Natural killer cell (primary cell): ENCODE measurements at regions not wholly inside any gene's neighbourhood (a gene's known extent, or its start where the extent isn't known, plus 50 kb on each side); places are given as distances from the start of the nearest gene placed in this dataset.

Experiments used
- ATAC-seq, 3 donors: fragments of 150-1000 bp in 2 of 3; fragments of 200-7000 bp in 1 of 3; cut with Tn5 transposase; 1 replicate in 1 of 3; 2 replicates in 2 of 3; pipeline ENCODE4 v1.10.0; 2021; ENCODE audit warnings: mild to moderate bottlenecking in 2 of 3, moderate library complexity in 2 of 3
- DNase-seq, 2 donors: peaks; one replicate each; pipeline versions ENCODE4 v3.0.0 to v3.0.0-alpha.2; 2013 to 2021; ENCODE audit warnings: mixed read lengths in 1 of 2
- H3K27ac ChIP-seq: one replicate; pipeline ENCODE4 v1.5.1; 2013; ENCODE audit warnings: mild to moderate bottlenecking, low read length
- H3K27me3 ChIP-seq: one replicate; pipeline ENCODE4 v1.6.1; 2013; ENCODE audit warnings: low read length; ENCODE audit not compliant: control insufficient read depth, insufficient read depth
- H3K36me3 ChIP-seq: one replicate; pipeline ENCODE4 v1.6.1; 2013; ENCODE audit warnings: low read length; ENCODE audit not compliant: control insufficient read depth, insufficient read depth
- H3K4me1 ChIP-seq: one replicate; pipeline ENCODE4 v1.6.1; 2013; ENCODE audit warnings: low read length; ENCODE audit not compliant: control insufficient read depth, insufficient read depth
- H3K4me3 ChIP-seq: one replicate; pipeline ENCODE4 v1.5.1; 2013; ENCODE audit warnings: low read length
- H3K9me3 ChIP-seq: one replicate; pipeline ENCODE4 v1.6.1; 2013; ENCODE audit warnings: low read length; ENCODE audit not compliant: control insufficient read depth, insufficient read depth
- H3K27ac Mint-ChIP-seq, 2 donors: one replicate each; pipeline ENCODE4 v1.8.0; 2022; ENCODE audit warnings: mild to moderate bottlenecking in 2 of 2, mixed read lengths in 2 of 2, moderate library complexity in 1 of 2
- H3K27me3 Mint-ChIP-seq, 2 donors: one replicate each; pipeline ENCODE4 v1.8.0; 2022; ENCODE audit warnings: low read depth in 2 of 2, mixed read lengths in 2 of 2
- H3K36me3 Mint-ChIP-seq: one replicate; pipeline ENCODE4 v1.8.0; 2022; ENCODE audit warnings: mixed read lengths
- H3K4me1 Mint-ChIP-seq, 2 donors: one replicate each; pipeline ENCODE4 v1.8.0; 2022; ENCODE audit warnings: mixed read lengths in 2 of 2
- H3K4me3 Mint-ChIP-seq: one replicate; pipeline ENCODE4 v1.8.0; 2022; ENCODE audit warnings: mild to moderate bottlenecking, moderate library complexity, mixed read lengths
- H3K9me3 Mint-ChIP-seq, 2 donors: one replicate each; pipeline ENCODE4 v1.8.0; 2022; ENCODE audit warnings: mixed read lengths in 2 of 2
- WGBS: methylation state at CpG from one replicate; pipeline ENCODE4 v1.1.7; 2013; ENCODE audit warnings: missing lambda C conversion rate; ENCODE audit not compliant: insufficient coverage; 5-methylcytosine and 5-hydroxymethylcytosine counted together
- intact Hi-C: fragments of 100-400 bp; cut with micrococcal nuclease; formaldehyde crosslinking; loops from one replicate; pipeline ENCODE4 v1.14.2; 2022
- TF ChIP-seq, protein P1 (sequence below): fragments of 200-600 bp; IDR thresholded peaks from one replicate; pipeline ENCODE4 v1.8.0; 2022; ENCODE audit warnings: antibody characterized with exemption

DNA sequence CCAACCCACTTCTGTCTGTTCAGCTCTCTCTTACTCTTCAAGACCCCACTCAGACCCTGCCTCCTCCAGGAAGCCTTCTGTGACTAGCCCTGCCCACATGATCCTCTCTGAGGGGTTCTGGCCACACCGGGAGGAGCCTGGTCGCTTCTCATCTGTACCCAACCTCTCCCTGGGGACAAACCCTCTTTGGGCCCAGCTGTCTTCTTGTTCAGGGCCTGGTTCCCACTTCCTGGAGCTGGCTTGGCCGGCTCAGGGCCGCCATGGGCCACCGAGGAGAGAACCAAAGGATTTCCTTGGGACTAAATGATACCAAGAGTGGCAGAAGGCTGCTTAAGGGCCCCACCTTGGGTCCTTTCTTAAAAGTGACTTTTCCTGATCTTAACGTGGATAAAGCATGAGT is 124.7 kb upstream of the ZBTB40 start:
- Histone ChIP-seq H3K4me1 (no peaks in the 10 kb centered on the region), H3K27ac (no peak overlapping the region), H3K36me3 (no peaks in the 10 kb centered on the region), H3K4me3 (no peak overlapping the region), H3K27me3 (no peaks in the 10 kb centered on the region), H3K9me3 (no peaks in the 10 kb centered on the region)
- TF ChIP-seq, protein P1, sequence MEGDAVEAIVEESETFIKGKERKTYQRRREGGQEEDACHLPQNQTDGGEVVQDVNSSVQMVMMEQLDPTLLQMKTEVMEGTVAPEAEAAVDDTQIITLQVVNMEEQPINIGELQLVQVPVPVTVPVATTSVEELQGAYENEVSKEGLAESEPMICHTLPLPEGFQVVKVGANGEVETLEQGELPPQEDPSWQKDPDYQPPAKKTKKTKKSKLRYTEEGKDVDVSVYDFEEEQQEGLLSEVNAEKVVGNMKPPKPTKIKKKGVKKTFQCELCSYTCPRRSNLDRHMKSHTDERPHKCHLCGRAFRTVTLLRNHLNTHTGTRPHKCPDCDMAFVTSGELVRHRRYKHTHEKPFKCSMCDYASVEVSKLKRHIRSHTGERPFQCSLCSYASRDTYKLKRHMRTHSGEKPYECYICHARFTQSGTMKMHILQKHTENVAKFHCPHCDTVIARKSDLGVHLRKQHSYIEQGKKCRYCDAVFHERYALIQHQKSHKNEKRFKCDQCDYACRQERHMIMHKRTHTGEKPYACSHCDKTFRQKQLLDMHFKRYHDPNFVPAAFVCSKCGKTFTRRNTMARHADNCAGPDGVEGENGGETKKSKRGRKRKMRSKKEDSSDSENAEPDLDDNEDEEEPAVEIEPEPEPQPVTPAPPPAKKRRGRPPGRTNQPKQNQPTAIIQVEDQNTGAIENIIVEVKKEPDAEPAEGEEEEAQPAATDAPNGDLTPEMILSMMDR = no peak
- Mint-ChIP-seq H3K27me3 (no peaks in the 10 kb centered on the region), H3K4me3 (no peak overlapping the region), H3K9me3 (no peaks in the 10 kb centered on the region), H3K4me1 (no peaks in the 10 kb centered on the region), H3K36me3 (no peaks in the 10 kb centered on the region), H3K27ac (no peak overlapping the region)
- DNase-seq = no peak
- no peak for ATAC-seq
- intact Hi-C loops = no loop called here
- WGBS = 83% methylated on average over 6 of the region's 6 CpGs

DNA sequence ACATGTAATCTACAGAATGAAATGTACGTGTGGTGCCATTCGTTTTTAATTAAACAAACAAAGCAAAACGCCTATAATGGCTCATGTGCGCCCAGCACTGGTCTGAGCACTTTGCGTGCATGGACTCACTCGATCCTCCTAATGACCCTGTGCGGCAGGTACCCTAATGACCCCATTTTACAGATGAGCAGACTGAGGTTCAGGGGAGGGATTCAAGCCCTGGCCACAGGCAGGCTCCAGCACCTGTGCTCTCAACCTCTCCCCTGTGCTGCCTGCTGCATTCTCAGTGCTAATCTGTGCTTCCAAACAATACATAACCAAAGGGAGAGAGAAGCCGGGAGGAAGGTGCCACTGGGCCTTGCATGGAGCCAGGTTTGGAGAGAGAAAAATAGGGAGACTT is 124.2 kb upstream of the ZBTB40 start:
- no peak overlapping the region for H3K27ac ChIP-seq
- 90% methylated on average over 7 of the region's 8 CpGs for WGBS
- DNase-seq (no peak), ATAC-seq (no peak)
- H3K27me3 ChIP-seq = no peaks in the 10 kb centered on the region
- no peak overlapping the region for H3K27ac Mint-ChIP-seq
- no peaks in the 10 kb centered on the region for H3K9me3 Mint-ChIP-seq
- no peaks in the 10 kb centered on the region for H3K36me3 Mint-ChIP-seq
- intact Hi-C loops = no loop called here
- no peaks in the 10 kb centered on the region for H3K27me3 Mint-ChIP-seq
- H3K4me3 Mint-ChIP-seq = no peak overlapping the region
- no peaks in the 10 kb centered on the region for H3K9me3 ChIP-seq
- no peaks in the 10 kb centered on the region for H3K4me1 ChIP-seq
- H3K4me1 Mint-ChIP-seq = no peaks in the 10 kb centered on the region
- H3K36me3 ChIP-seq = no peaks in the 10 kb centered on the region
- H3K4me3 ChIP-seq = no peak overlapping the region
- TF ChIP-seq, protein P1 = no peak

DNA sequence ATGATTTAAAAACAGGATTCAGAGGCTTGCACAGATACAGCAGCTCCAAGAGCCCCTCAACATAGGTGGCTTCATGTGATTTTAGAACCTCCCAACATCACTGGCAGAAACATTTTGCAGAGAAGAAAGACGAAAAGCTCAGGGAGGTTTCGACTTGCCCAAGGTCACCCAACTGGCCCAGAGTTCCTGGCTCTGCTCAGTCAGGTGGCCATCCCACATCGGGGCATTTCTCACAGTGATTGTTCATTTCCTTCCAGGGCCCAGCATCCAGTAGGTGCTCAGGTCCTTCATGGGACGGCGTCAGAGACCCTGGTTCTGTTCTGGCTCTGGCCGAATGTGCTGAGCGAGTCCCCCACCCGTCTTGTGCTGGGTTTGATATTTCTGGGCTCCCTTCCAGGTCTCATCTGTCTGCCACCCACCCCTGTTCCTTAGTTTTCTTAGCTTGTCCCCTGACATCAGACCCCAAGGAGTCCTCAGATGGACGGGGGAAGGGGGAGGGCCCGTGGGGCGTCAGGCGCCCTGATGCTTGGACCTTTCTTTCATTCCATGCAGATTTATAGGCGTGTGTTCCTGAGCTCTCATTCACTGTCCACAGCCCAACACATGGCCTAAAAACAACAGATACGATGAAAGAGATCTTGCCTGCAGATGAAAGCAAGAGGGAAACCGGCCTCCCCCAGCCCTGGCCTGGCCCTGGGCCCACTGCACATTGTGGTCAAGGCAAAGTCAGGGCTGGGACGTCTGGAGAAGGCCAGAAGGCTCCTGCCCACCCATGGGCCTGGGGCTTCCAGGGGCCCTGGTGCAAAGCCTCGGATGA is 123.1 kb upstream of the ZBTB40 start:
- Mint-ChIP-seq H3K9me3 (peaks cover 0 to 2% of the 10 kb centered on the region in 2 donors), H3K27me3 (peaks cover 4 to 6% of the 10 kb centered on the region in 2 donors), H3K36me3 (no peaks in the 10 kb centered on the region), H3K27ac (no peak overlapping the region), H3K4me1 (no peaks in the 10 kb centered on the region), H3K4me3 (no peak overlapping the region)
- no peak for DNase-seq
- no peaks in the 10 kb centered on the region for H3K27me3 ChIP-seq
- no peak for ATAC-seq
- no peak overlapping the region for H3K27ac ChIP-seq
- H3K9me3 ChIP-seq = no peaks in the 10 kb centered on the region
- H3K4me3 ChIP-seq = no peak overlapping the region
- no peaks in the 10 kb centered on the region for H3K36me3 ChIP-seq
- intact Hi-C loops = no loop called here
- TF ChIP-seq, protein P1 = no peak
- 71% methylated on average over 17 of the region's 17 CpGs for WGBS
- H3K4me1 ChIP-seq = no peaks in the 10 kb centered on the region

DNA sequence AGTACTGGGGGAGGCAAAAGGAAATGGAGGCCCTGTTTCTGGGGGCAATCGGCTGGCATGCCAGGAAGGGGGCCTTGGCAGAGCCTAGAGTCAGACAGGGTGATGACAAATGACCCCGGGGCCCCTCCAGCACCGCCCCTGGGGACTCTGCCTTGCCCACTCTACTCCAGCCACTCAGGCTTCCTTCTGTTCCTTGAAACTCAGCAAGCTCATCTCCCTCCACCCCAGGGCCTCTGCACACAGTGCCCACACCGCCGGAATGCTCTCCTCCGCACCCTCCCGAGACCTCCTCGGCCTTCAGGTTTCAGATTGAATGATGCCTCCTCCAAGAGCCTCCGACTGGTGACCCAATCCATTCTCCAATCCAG is 122.5 kb upstream of the ZBTB40 start:
- TF ChIP-seq, protein P1 = no peak

More for the DNA sequence above, 122.5 kb upstream of the ZBTB40 start:
- no peaks in the 10 kb centered on the region for H3K36me3 ChIP-seq
- H3K9me3 ChIP-seq = no peaks in the 10 kb centered on the region
- no peaks in the 10 kb centered on the region for H3K27me3 ChIP-seq
- Mint-ChIP-seq H3K4me3 (no peak overlapping the region), H3K27me3 (peaks cover 5 to 12% of the 10 kb centered on the region in 2 donors), H3K36me3 (no peaks in the 10 kb centered on the region), H3K27ac (no peak overlapping the region), H3K9me3 (peaks cover 0 to 6% of the 10 kb centered on the region in 2 donors), H3K4me1 (no peaks in the 10 kb centered on the region)
- intact Hi-C loops = no loop called here
- WGBS = 82% methylated on average over 8 of the region's 9 CpGs
- H3K4me1 ChIP-seq = no peaks in the 10 kb centered on the region
- no peak overlapping the region for H3K4me3 ChIP-seq
- no peak for ATAC-seq
- H3K27ac ChIP-seq = no peak overlapping the region
- DNase-seq = no peak
